ENCODE measurements at regions not wholly inside any gene's neighbourhood (a gene's known extent, or its start where the extent isn't known, plus 50 kb on each side); places are given as distances from the start of the nearest gene placed in this dataset.

- H3K27me3 Mint-ChIP-seq, result no peaks in the 10 kb centered on the region
- intact Hi-C loops (cut with micrococcal nuclease), result no loop called here
Observed at GRCh38 chr5:61948151-61948550, 357.9 kb upstream of the KIF2A start.

DNA sequence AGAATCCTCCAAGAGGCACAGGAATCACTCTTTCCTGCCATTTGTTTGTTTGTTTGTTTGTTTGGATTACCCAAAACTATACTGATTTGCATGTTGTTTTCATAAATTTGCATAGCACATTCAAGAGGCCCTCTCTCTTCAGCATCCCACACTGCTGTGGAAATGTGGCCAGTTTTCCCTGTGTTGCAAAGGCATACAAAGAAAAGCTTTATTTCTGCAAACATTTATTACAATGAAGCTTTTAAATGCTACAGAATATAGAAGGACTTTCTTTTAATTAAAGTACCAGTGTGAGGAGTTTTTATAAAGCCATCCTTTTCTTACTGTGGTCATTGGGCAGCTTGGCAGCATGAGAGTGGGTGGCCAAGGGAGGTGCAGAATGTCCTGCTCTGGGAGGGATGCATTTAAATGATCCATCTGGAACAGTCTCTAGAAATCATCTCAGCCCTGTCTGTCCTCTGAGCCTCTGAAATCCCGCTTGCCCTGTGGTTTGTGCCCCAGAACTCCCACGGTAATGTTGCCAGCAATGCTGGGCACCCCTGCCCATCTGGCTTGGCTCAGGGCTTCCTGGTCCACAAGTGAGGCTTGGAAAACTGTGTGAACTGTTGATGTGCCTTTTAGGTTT, 356.8 kb upstream of the KIF2A start:
- Mint-ChIP-seq H3K27me3 (no peaks in the 10 kb centered on the region), H3K9me3 (no peaks in the 10 kb centered on the region), H3K4me1 (ENCODE audit: low read depth) (no peaks in the 10 kb centered on the region), H3K4me3 (no peak overlapping the region), H3K27ac (no peak overlapping the region), H3K36me3 (ENCODE audit: low read depth) (no peaks in the 10 kb centered on the region)
- intact Hi-C loops (cut with micrococcal nuclease), result no loop called here

More at GRCh38 chr5:61948151-61948550, 357.9 kb upstream of the KIF2A start:
- H3K4me1 Mint-ChIP-seq (ENCODE audit: low read depth), result no peaks in the 10 kb centered on the region
- no peaks in the 10 kb centered on the region for H3K9me3 Mint-ChIP-seq
- H3K4me3 Mint-ChIP-seq, result no peak overlapping the region
- H3K27ac Mint-ChIP-seq, result no peak overlapping the region
- no peaks in the 10 kb centered on the region for H3K36me3 Mint-ChIP-seq (ENCODE audit: low read depth)

GRCh38 chr5:61949679-61950435, 356.1 kb upstream of the KIF2A start:
- no peak overlapping the region for H3K4me3 Mint-ChIP-seq

GRCh38 chr5:61951295-61951694, 354.7 kb upstream of the KIF2A start:
- Mint-ChIP-seq H3K27ac (no peak overlapping the region), H3K4me1 (ENCODE audit: low read depth) (no peaks in the 10 kb centered on the region), H3K36me3 (ENCODE audit: low read depth) (no peaks in the 10 kb centered on the region), H3K27me3 (no peaks in the 10 kb centered on the region), H3K4me3 (no peak overlapping the region), H3K9me3 (no peaks in the 10 kb centered on the region)
- intact Hi-C loops (cut with micrococcal nuclease), result no loop called here

More at GRCh38 chr5:61949679-61950435, 356.1 kb upstream of the KIF2A start:
- no peaks in the 10 kb centered on the region for H3K4me1 Mint-ChIP-seq (ENCODE audit: low read depth)
- H3K36me3 Mint-ChIP-seq (ENCODE audit: low read depth), result no peaks in the 10 kb centered on the region
- H3K27ac Mint-ChIP-seq, result no peak overlapping the region
- H3K9me3 Mint-ChIP-seq, result no peaks in the 10 kb centered on the region
- intact Hi-C loops (cut with micrococcal nuclease), result no loop called here
- no peaks in the 10 kb centered on the region for H3K27me3 Mint-ChIP-seq

GRCh38 chr5:61953913-61954312, 352.1 kb upstream of the KIF2A start:
- Mint-ChIP-seq H3K9me3 (no peaks in the 10 kb centered on the region), H3K4me1 (ENCODE audit: low read depth) (no peaks in the 10 kb centered on the region), H3K36me3 (ENCODE audit: low read depth) (no peaks in the 10 kb centered on the region), H3K4me3 (no peak overlapping the region), H3K27ac (no peak overlapping the region), H3K27me3 (no peaks in the 10 kb centered on the region)
- intact Hi-C loops (cut with micrococcal nuclease), result no loop called here

DNA sequence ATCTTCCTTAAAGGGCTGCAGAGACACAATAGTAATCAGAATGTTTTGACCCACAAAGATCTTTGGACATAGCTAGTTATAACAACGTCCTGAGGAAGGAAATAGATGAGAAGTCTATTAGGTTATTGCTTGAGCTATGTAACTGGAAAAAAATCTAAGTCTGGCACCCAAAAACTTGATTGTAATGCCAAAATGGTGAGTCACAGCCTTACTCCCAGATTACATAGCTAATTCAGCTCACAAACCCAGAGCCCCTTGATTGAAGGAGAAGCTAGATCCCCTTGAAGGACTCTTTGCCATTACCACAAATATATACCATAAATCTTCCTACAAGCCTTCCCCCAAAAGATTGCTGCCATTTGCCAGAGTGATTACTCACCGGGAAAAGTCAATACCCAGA, 341.8 kb upstream of the KIF2A start:
- peaks cover 3% of the 10 kb centered on the region for H3K27me3 Mint-ChIP-seq
- no peaks in the 10 kb centered on the region for H3K4me1 Mint-ChIP-seq (ENCODE audit: low read depth)
- H3K4me3 Mint-ChIP-seq, result no peak overlapping the region
- no peak overlapping the region for H3K27ac Mint-ChIP-seq
- no peaks in the 10 kb centered on the region for H3K9me3 Mint-ChIP-seq
- intact Hi-C loops (cut with micrococcal nuclease), result no loop called here
- no peaks in the 10 kb centered on the region for H3K36me3 Mint-ChIP-seq (ENCODE audit: low read depth)

GRCh38 chr5:61965069-61965468, 340.9 kb upstream of the KIF2A start:
- peaks cover 3% of the 10 kb centered on the region for H3K27me3 Mint-ChIP-seq
- no peak overlapping the region for H3K4me3 Mint-ChIP-seq
- H3K9me3 Mint-ChIP-seq, result no peaks in the 10 kb centered on the region
- H3K4me1 Mint-ChIP-seq (ENCODE audit: low read depth), result no peaks in the 10 kb centered on the region
- no peak overlapping the region for H3K27ac Mint-ChIP-seq
- H3K36me3 Mint-ChIP-seq (ENCODE audit: low read depth), result no peaks in the 10 kb centered on the region
- intact Hi-C loops (cut with micrococcal nuclease), result no loop called here

DNA sequence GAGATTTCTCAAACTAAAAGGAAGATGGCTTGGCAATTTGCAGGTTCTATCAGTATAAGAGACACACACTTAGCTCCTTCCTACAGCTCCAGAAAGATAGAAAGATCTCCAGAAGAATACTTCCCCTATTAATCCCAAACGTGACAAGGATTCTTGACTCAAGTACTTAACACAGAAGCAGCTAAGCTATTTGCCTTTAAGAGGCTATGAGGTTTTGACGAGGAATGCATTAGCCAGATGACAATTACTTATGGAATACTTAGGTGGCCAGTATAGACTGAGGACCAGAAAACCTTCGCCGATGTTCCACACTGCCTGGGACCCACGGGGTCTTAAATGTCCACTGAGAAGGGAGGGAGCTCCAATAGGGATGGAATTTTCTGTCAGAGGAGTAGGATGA, 340.5 kb upstream of the KIF2A start:
- Mint-ChIP-seq H3K4me3 (no peak overlapping the region), H3K27ac (no peak overlapping the region), H3K36me3 (ENCODE audit: low read depth) (no peaks in the 10 kb centered on the region), H3K27me3 (peaks cover 3% of the 10 kb centered on the region), H3K9me3 (no peaks in the 10 kb centered on the region), H3K4me1 (ENCODE audit: low read depth) (no peaks in the 10 kb centered on the region)
- intact Hi-C loops (cut with micrococcal nuclease), result no loop called here

DNA sequence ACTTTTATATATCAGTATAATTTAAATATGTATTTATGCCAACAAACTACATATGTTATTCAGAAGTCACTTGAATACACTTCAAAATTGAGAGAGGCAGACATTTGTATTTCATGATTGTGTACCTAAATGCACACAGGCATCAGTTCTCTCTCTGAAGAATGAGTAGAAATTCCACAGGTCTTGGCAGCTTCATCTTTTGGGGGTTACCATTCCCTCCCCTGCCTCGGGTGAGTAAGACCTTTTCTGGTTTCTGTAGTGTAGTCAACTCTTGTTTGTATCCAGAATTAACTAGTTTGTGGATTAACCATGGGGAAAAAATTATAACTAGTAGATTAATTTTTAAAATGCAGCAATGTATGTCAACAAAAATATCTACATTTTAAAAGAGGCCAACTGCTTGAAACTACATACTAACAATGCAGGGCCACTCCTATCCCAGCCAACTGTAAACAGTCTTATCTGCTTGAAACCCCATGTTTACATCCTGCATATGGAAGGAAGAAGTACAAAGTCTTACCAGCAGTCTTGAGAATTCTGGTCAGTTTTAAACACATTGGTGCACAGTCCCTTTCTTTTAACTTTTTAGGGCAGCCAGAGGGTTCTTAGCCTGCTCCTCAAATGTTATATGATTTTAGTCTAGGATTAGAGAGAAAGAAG, 339.6 kb upstream of the KIF2A start:
- Mint-ChIP-seq H3K4me3 (no peak overlapping the region), H3K36me3 (ENCODE audit: low read depth) (no peaks in the 10 kb centered on the region), H3K27me3 (peaks cover 3% of the 10 kb centered on the region), H3K4me1 (ENCODE audit: low read depth) (no peaks in the 10 kb centered on the region), H3K9me3 (no peaks in the 10 kb centered on the region), H3K27ac (no peak overlapping the region)
- intact Hi-C loops (cut with micrococcal nuclease), result no loop called here

GRCh38 chr5:61966997-61967396, 339.0 kb upstream of the KIF2A start:
- Mint-ChIP-seq H3K4me3 (no peak overlapping the region), H3K9me3 (no peaks in the 10 kb centered on the region), H3K27me3 (peaks cover 3% of the 10 kb centered on the region), H3K4me1 (ENCODE audit: low read depth) (no peaks in the 10 kb centered on the region), H3K36me3 (ENCODE audit: low read depth) (no peaks in the 10 kb centered on the region), H3K27ac (no peak overlapping the region)
- intact Hi-C loops (cut with micrococcal nuclease), result no loop called here

DNA sequence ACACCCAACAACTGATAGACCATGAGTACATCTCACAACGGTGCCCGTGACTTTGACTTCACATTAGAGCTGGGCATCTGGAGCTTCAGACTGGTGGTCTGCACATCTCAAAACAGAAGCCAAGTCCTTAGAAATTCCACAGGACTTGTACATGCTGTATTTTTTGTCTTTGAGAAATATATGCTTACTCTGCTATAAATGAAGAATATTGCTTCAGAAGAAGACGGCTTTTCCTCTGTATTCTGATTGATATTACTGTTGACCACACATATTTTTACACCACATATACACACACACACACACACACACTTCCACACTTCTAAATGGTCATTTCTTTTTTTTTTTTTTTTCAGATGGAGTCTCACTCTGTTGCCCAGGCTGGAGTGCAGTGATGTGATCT, 338.3 kb upstream of the KIF2A start:
- Mint-ChIP-seq H3K9me3 (no peaks in the 10 kb centered on the region), H3K27ac (no peak overlapping the region), H3K36me3 (ENCODE audit: low read depth) (no peaks in the 10 kb centered on the region), H3K27me3 (peaks cover 3% of the 10 kb centered on the region), H3K4me3 (no peak overlapping the region), H3K4me1 (ENCODE audit: low read depth) (no peaks in the 10 kb centered on the region)
- intact Hi-C loops (cut with micrococcal nuclease), result no loop called here

- Mint-ChIP-seq H3K4me3 (no peak overlapping the region), H3K9me3 (no peaks in the 10 kb centered on the region), H3K27ac (no peak overlapping the region), H3K27me3 (peaks cover 3% of the 10 kb centered on the region), H3K36me3 (ENCODE audit: low read depth) (no peaks in the 10 kb centered on the region), H3K4me1 (ENCODE audit: low read depth) (no peaks in the 10 kb centered on the region)
- intact Hi-C loops (cut with micrococcal nuclease), result no loop called here
Observed at GRCh38 chr5:61969347-61969746, 336.7 kb upstream of the KIF2A start.

DNA sequence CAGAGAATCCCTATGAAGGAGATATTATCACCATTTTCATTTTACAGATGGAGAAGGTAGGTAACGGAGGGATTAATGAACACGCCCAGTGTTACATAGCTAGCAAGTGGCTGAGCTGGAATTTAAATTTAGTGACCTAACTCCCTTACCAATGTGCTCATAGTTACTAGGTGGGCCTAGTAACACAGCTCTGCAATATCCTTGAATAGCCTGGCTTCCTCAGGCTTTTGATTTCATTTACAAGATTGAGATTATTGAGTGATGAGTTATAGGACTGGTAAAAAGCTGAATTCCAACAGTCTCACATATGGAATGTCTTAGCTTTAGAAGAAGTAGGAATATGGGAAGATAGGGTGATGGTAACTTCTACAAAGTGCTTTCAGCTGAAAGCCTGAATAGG, 336.3 kb upstream of the KIF2A start:
- Mint-ChIP-seq H3K36me3 (ENCODE audit: low read depth) (no peaks in the 10 kb centered on the region), H3K9me3 (no peaks in the 10 kb centered on the region)

GRCh38 chr5:61970218-61970617, 335.8 kb upstream of the KIF2A start:
- H3K27ac Mint-ChIP-seq, result no peak overlapping the region
- intact Hi-C loops (cut with micrococcal nuclease), result no loop called here
- H3K9me3 Mint-ChIP-seq, result no peaks in the 10 kb centered on the region
- H3K36me3 Mint-ChIP-seq (ENCODE audit: low read depth), result no peaks in the 10 kb centered on the region
- peaks cover 3% of the 10 kb centered on the region for H3K27me3 Mint-ChIP-seq
- no peaks in the 10 kb centered on the region for H3K4me1 Mint-ChIP-seq (ENCODE audit: low read depth)
- H3K4me3 Mint-ChIP-seq, result no peak overlapping the region

More for the DNA sequence above, 336.3 kb upstream of the KIF2A start:
- Mint-ChIP-seq H3K4me3 (no peak overlapping the region), H3K27me3 (peaks cover 3% of the 10 kb centered on the region), H3K27ac (no peak overlapping the region), H3K4me1 (ENCODE audit: low read depth) (no peaks in the 10 kb centered on the region)
- intact Hi-C loops (cut with micrococcal nuclease), result no loop called here

All from dendritic cell treated with granulocyte-macrophage colony-stimulating factor and Interleukin-4, amounts not matched to agents 40 ng/mL and 50 ng/mL, for 4 days (primary cell).